GM18868 (cell line): ENCODE measurements at regions not wholly inside any gene's neighbourhood (a gene's known extent, or its start where the extent isn't known, plus 50 kb on each side); places are given as distances from the start of the nearest gene placed in this dataset.
A peak's percentile ranks its signal among the peaks of the same experiment; 100 is the strongest.
"Not testable (repeated sequence)": the region's sequence is repeated elsewhere in the genome, so short reads cannot be mapped to it uniquely, and the experiment has no call there.

Source experiments
- ATAC-seq: cut with Tn5 transposase; IDR thresholded peaks from one replicate; pipeline ENCODE4 v1.9.1; 2021; ENCODE audit warnings: mild to moderate bottlenecking, moderate library complexity; ENCODE audit not compliant: unreplicated experiment

GRCh38 chr12:74334780-74335179, 202.9 kb upstream of the ATXN7L3B start:
- ATAC-seq = no peak

GRCh38 chr12:74337951-74338350, 199.7 kb upstream of the ATXN7L3B start:
- no peak for ATAC-seq

GRCh38 chr12:74339211-74339610, 198.4 kb upstream of the ATXN7L3B start:
- ATAC-seq = no peak

- ATAC-seq = no peak
Observed at GRCh38 chr12:74349925-74350324, 187.7 kb upstream of the ATXN7L3B start.

GRCh38 chr12:74365178-74365964, 172.3 kb upstream of the ATXN7L3B start:
- peak; percentile 91 for ATAC-seq

GRCh38 chr12:74370608-74371216, 166.9 kb upstream of the ATXN7L3B start:
- no peak for ATAC-seq

GRCh38 chr12:74379114-74379513, 158.5 kb upstream of the ATXN7L3B start:
- ATAC-seq = peak; percentile 35

- ATAC-seq = no peak
Observed at GRCh38 chr12:74381958-74382357, 155.7 kb upstream of the ATXN7L3B start.

GRCh38 chr12:74382983-74383382, 154.7 kb upstream of the ATXN7L3B start:
- ATAC-seq = no peak

- ATAC-seq = no peak
Observed at GRCh38 chr12:74391283-74391682, 146.4 kb upstream of the ATXN7L3B start.

GRCh38 chr12:74393272-74393671, 144.4 kb upstream of the ATXN7L3B start:
- no peak for ATAC-seq

GRCh38 chr12:74394647-74395046, 143.0 kb upstream of the ATXN7L3B start:
- ATAC-seq = no peak

GRCh38 chr12:74401035-74401434, 136.6 kb upstream of the ATXN7L3B start:
- no peak for ATAC-seq

GRCh38 chr12:74401966-74402365, 135.7 kb upstream of the ATXN7L3B start:
- ATAC-seq = no peak

- ATAC-seq = not testable (repeated sequence)
Observed at GRCh38 chr12:74403221-74403470, 134.5 kb upstream of the ATXN7L3B start.

GRCh38 chr12:74408601-74409166, 129.0 kb upstream of the ATXN7L3B start:
- ATAC-seq = no peak

- ATAC-seq = no peak
Observed at GRCh38 chr12:74412606-74413230, 124.9 kb upstream of the ATXN7L3B start.

- peak; percentile 79 for ATAC-seq
Observed at GRCh38 chr12:74415633-74416032, 122.0 kb upstream of the ATXN7L3B start.

- ATAC-seq = no peak
Observed at GRCh38 chr12:74418573-74418972, 119.1 kb upstream of the ATXN7L3B start.

GRCh38 chr12:74424778-74425177, 112.9 kb upstream of the ATXN7L3B start:
- ATAC-seq = no peak

- no peak for ATAC-seq
Observed at GRCh38 chr12:74426091-74426490, 111.5 kb upstream of the ATXN7L3B start.

GRCh38 chr12:74429535-74429934, 108.1 kb upstream of the ATXN7L3B start:
- no peak for ATAC-seq
